ENCODE measurements at regions not wholly inside any gene's neighbourhood (a gene's known extent, or its start where the extent isn't known, plus 50 kb on each side); places are given as distances from the start of the nearest gene placed in this dataset.
"Not testable (repeated sequence)": the region's sequence is repeated elsewhere in the genome, so short reads cannot be mapped to it uniquely, and the experiment has no call there.

DNA sequence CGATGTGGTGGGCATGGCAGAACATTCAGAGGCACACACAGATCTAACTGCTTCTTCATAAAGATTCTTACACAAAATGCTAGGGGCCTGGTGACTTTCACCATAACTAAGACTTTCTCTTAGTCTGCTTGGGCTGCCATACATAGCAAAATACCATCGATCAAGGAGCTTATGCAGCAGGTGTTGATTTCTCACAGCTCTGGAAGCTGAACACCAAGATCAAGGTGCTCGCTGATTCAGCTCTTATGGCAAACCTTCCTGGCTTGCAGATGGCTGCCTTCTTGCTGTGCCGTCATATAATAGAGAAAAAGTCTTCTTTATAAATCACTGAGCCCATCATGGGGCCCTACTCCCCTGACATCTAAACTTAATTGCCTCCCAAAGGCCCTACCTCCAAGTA is 487.3 kb downstream of the AJAP1 start:
- POLR2A ChIA-PET = no interaction called here
- H3K36me3 Mint-ChIP-seq = no peaks in the 10 kb centered on the region
- no peak for ATAC-seq
- no peak overlapping the region for H3K27ac Mint-ChIP-seq
- no peak for DNase-seq
- H3K9me3 Mint-ChIP-seq = peaks cover 0 to 2% (median 0%) of the 10 kb centered on the region in 9 donors
- peaks cover 0 to 6% (median 0%) of the 10 kb centered on the region in 4 donors for H3K4me1 Mint-ChIP-seq
- peaks cover 12 to 45% (median 15%) of the 10 kb centered on the region in 5 donors for H3K27me3 Mint-ChIP-seq
- no peak overlapping the region for H3K4me3 Mint-ChIP-seq

DNA sequence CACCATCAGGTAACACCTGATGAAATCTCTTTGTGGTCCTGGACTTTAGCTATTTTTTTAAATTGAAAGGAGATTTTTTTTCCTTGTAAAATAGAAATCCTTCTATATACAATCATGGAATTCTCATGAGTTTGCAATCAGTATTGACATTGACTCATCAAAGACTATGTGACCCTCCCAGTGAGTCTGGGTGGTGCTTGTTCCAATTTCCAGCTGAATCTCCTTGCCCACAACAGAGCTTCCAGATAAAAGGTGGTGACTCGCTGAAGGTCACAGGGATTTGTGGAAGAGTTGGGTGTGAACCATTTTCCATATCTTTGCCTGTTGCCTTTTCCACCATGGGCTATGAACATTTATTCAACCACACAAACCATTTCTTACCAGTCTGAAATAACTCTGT is 486.6 kb downstream of the AJAP1 start:
- no peaks in the 10 kb centered on the region for H3K36me3 Mint-ChIP-seq
- peaks cover 0 to 6% (median 0%) of the 10 kb centered on the region in 4 donors for H3K4me1 Mint-ChIP-seq
- ATAC-seq (no peak), DNase-seq (no peak)
- POLR2A ChIA-PET = no interaction called here
- peaks cover 8 to 38% (median 12%) of the 10 kb centered on the region in 5 donors for H3K27me3 Mint-ChIP-seq
- no peak overlapping the region for H3K4me3 Mint-ChIP-seq
- peaks cover 0 to 2% (median 0%) of the 10 kb centered on the region in 9 donors for H3K9me3 Mint-ChIP-seq
- no peak overlapping the region for H3K27ac Mint-ChIP-seq

DNA sequence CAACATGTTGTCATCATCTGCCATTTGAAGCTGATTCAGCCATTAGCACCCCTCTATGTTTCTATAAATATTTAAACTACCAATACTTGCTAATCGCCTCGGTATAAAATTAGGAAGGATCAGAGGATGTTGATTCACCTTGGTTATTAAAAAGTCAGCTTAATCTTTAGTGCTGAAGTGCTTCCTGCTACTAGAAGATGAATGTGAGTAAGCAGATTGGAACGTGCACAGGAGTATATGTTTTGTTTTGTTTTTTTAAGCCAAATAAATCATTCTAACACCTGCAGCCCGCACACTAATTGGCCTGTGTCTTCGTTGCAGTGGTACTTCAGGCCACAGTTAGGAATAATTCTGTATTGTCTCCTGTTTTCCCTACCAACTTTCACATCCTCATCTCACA is 485.7 kb downstream of the AJAP1 start:
- Mint-ChIP-seq H3K4me1 (peaks cover 0 to 8% (median 0%) of the 10 kb centered on the region in 4 donors), H3K27me3 (peaks cover 7 to 30% (median 9%) of the 10 kb centered on the region in 5 donors), H3K4me3 (no peak overlapping the region), H3K36me3 (no peaks in the 10 kb centered on the region), H3K9me3 (peaks cover 0 to 2% (median 0%) of the 10 kb centered on the region in 9 donors), H3K27ac (no peak overlapping the region)
- no peak for ATAC-seq
- DNase-seq = no peak
- POLR2A ChIA-PET = interaction anchor here (0.6 kb wide), 1 partner anchor 1124 kb away, joined by 3 read pairs; no protein-coding TSS in a partner anchor

DNA sequence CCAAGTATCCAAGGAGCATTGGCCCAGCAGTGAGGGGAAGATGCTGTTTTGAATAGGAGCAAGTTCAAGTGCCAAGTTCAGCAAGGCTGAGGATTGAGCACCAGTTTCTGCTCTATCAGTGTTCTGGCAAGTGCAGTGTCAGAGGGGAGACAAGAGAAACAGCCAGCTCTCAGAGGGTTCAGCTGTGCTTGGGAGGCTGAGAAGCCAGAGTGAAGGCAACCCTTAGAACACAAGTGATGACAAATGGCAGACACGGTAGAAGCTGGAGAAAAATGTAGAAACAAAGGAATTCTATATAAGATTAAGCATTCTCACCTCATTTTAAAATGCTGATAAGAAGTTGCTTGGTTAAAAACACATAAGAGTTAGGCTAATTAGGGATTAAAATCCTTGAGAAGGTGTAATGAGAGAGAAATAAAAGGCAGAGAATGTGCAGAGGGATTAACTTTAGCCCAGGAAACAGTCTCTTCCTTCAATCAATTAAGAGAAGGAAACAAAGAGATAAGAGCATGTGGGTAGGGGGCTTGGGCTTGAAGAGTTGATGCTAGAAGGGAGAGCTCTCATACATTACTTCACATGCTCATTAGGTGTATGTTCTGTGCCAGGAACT is 475.4 kb downstream of the AJAP1 start:
- H3K4me3 Mint-ChIP-seq = no peak overlapping the region
- H3K4me1 Mint-ChIP-seq = peaks cover 2 to 14% (median 4%) of the 10 kb centered on the region in 4 donors
- peaks cover 0 to 5% (median 0%) of the 10 kb centered on the region in 3 donors for H3K36me3 Mint-ChIP-seq
- POLR2A ChIA-PET = no interaction called here
- peak overlapping the region in 1 of 10 donors; percentile 21 for H3K27ac Mint-ChIP-seq
- H3K27me3 Mint-ChIP-seq = peaks cover 3 to 19% (median 6%) of the 10 kb centered on the region in 5 donors
- H3K9me3 Mint-ChIP-seq = peaks cover 0 to 5% (median 0%) of the 10 kb centered on the region in 9 donors
- ATAC-seq (no peak), DNase-seq (no peak)

DNA sequence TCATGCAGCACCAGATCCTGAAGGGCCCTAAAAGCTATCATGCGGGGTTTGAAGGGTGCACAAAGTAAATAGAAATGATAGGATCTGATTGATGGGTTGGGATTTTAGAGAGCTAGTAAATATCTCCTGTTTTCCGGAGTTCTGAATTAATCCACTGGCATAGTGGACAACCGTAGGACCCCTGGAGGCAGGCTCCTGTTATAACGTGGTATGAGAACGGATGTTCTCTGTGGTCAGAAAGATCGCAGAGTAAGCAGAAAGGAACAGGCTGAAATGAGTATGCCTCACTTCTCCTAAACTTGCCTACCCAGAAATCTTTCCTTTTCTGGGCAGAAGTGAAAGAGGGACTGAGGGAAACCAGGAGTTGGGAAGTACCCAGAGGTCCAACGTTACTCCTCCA is 470.8 kb downstream of the AJAP1 start:
- peaks cover 4 to 14% (median 5%) of the 10 kb centered on the region in 4 donors for H3K4me1 Mint-ChIP-seq
- H3K27me3 Mint-ChIP-seq = peaks cover 3 to 15% (median 10%) of the 10 kb centered on the region in 5 donors
- peaks cover 0 to 5% (median 0%) of the 10 kb centered on the region in 3 donors for H3K36me3 Mint-ChIP-seq
- H3K9me3 Mint-ChIP-seq = peaks cover 0 to 13% (median 0%) of the 10 kb centered on the region in 9 donors
- H3K4me3 Mint-ChIP-seq = no peak overlapping the region
- no peak overlapping the region for H3K27ac Mint-ChIP-seq
- DNase-seq = no peak
- POLR2A ChIA-PET = no interaction called here
- ATAC-seq = no peak

DNA sequence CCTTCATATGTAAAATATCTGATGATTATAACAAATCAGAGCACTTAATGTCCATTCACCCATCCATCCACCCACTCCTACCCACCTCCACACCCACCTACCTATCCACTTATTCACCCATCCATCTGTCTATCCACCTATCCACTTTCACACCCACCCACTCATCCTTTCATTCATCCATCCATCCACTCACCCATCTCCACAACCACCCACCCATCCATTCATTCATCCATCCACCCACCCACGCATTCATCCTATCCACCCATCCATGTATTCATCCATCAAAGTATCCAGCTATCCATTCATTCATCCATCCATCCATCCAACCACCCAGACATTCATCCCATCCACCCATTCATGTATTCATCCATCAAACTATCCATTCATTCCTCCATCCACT is 466.1 kb downstream of the AJAP1 start:
- Mint-ChIP-seq H3K36me3 (no peaks in the 10 kb centered on the region), H3K27me3 (peaks cover 0 to 9% (median 0%) of the 10 kb centered on the region in 5 donors), H3K9me3 (peaks cover 0 to 13% (median 0%) of the 10 kb centered on the region in 9 donors), H3K4me3 (no peak overlapping the region), H3K27ac (no peak overlapping the region), H3K4me1 (peaks cover 4 to 16% (median 8%) of the 10 kb centered on the region in 4 donors)
- POLR2A ChIA-PET = interaction anchor here (0.6 kb wide), 1 partner anchor 1090 kb away, joined by 7 read pairs; no protein-coding TSS in a partner anchor
- ATAC-seq (no peak), DNase-seq (no peak)

DNA sequence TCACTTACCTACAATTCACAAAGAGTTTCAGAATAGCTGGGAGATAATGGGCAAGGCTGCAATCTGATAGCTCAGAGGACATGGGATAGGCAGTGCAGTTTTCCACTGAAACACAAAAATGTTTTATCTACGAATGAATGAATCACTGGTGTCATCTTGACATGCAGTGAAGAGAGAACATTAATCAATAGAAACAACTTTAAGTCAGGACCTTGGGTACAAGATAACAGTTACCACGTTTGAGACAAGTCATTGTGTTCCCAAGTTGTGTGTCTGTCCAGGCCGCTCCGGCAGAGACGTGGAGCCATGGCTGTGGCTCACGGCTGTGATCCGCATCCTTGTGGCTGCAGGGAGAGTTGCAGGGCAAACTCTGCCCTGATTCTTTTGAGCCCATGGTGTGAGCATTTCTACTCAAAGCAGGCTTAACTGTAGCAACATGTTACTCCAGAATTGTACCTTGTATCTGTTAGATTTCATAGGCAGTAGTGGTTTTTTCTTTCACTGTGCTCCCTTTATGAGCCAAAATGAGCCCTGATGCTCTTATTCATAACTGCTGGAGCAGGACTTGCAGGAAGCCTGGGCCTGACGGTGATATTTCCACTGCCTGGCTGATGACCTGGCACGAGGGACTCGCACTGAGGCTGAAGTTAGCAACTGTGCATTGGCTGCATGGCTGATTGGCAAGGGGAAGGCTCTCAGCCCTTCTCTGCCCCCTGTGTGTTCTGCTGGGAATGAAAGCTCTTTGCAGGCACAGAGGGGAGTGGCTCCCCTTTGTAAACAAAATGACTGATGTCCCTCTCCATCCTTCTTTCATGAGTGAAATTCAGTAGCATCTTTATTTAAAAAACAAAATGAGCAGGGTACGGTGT is 465.2 kb downstream of the AJAP1 start:
- H3K9me3 Mint-ChIP-seq = peaks cover 0 to 13% (median 0%) of the 10 kb centered on the region in 9 donors
- no peaks in the 10 kb centered on the region for H3K36me3 Mint-ChIP-seq
- DNase-seq = no peak
- ATAC-seq = no peak
- H3K27ac Mint-ChIP-seq = peak overlapping the region in 1 of 10 donors; percentile 37
- POLR2A ChIA-PET = no interaction called here
- H3K4me1 Mint-ChIP-seq = peaks cover 0 to 11% (median 5%) of the 10 kb centered on the region in 4 donors
- no peak overlapping the region for H3K4me3 Mint-ChIP-seq
- H3K27me3 Mint-ChIP-seq = peaks cover 0 to 9% (median 0%) of the 10 kb centered on the region in 5 donors

DNA sequence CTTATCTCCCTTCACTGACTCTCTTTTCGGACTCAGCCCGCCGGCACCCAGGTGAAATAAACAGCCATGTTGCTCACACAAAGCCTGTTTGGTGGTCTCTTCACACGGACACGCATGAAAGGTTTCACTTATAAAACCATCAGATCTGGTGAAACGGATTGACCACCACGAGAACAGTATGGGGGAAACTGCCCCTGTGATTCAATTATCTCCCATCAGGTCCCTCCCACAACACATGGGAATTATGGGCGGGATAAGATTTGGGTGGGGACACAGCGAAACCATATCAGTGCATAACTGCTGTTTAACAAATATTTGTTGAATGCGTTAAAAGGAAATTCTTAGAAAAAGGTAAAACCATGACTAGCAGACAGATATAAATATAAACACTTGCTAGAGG is 464.4 kb downstream of the AJAP1 start:
- POLR2A ChIA-PET, H3K4me3 Mint-ChIP-seq, H3K27me3 Mint-ChIP-seq, H3K36me3 Mint-ChIP-seq, ATAC-seq, DNase-seq, H3K27ac Mint-ChIP-seq: not testable (repeated sequence)
- Mint-ChIP-seq H3K9me3 (peaks cover 0 to 13% (median 0%) of the 10 kb centered on the region in 9 donors), H3K4me1 (peaks cover 0 to 14% (median 7%) of the 10 kb centered on the region in 4 donors)

DNA sequence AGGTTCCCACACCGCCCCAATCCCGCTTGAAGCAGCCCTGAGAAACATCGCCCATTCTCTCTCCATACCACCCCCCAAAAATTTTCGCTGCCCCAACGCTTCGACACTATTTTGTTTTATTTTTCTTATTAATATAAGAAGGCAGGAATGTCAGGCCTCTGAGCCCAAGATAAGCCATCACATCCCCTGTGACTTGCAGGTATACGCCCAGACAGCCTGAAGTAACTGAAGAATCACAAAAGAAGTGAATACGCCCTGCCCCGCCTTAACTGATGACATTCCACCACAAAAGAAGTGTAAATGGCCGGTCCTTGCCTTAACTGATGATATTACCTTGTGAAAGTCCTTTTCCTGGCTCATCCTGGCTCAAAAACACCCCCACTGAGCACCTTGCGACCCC is 463.9 kb downstream of the AJAP1 start:
- H3K27ac Mint-ChIP-seq, H3K36me3 Mint-ChIP-seq, DNase-seq, POLR2A ChIA-PET, H3K27me3 Mint-ChIP-seq, ATAC-seq, H3K4me3 Mint-ChIP-seq: not testable (repeated sequence)
- H3K4me1 Mint-ChIP-seq = peaks cover 0 to 16% (median 8%) of the 10 kb centered on the region in 4 donors
- H3K9me3 Mint-ChIP-seq = peaks cover 0 to 13% (median 0%) of the 10 kb centered on the region in 9 donors

DNA sequence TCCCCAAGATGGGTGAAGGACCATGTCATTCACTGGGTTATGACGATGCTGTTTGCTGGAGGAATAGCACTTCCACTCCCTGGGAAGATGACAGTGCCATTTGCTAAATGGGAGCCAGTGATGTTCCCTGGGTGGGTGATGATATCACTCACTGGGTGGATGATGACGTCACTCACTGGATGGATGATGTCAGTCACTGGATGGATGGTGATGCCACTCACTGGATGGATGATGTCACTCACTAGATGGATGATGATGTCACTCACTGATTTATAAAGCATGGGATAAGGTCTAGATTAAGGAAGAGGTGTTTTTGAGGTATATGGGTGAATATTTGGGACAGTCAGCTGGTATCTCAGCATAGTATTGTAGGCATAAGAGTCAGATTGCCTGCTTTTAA is 457.2 kb downstream of the AJAP1 start:
- H3K9me3 Mint-ChIP-seq = no peaks in the 10 kb centered on the region
- peaks cover 34 to 55% (median 51%) of the 10 kb centered on the region in 4 donors for H3K4me1 Mint-ChIP-seq
- peaks cover 1 to 13% (median 4%) of the 10 kb centered on the region in 5 donors for H3K27me3 Mint-ChIP-seq
- H3K4me3 Mint-ChIP-seq = peak overlapping the region in 2 of 10 donors; percentile 58 to 62
- POLR2A ChIA-PET = no interaction called here
- no peak for DNase-seq
- ATAC-seq = peak in 1 of 2 donors; percentile 12
- H3K36me3 Mint-ChIP-seq = no peaks in the 10 kb centered on the region
- H3K27ac Mint-ChIP-seq = peak overlapping the region in 8 of 10 donors; percentile 15 to 86 (median 56)

DNA sequence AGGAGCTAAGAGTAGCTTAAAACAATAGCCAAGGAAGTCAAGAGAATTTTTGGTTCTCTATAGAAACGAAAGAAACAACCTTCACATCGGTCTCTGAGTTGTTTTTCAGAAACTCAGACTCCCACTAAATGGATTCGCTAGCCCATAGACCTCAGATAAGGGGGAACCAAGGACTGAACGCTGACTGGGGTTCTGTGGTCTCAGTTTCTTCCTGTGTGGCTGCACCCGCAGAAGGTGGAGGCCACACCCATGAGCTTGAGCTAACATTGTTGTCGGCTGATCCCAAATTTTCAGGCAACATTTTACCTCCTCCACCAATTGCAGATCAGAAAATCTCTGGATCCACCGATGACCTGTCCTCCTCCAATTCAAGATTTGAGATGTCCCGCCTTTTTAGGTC is 456.1 kb downstream of the AJAP1 start:
- ATAC-seq = peak; percentile 77 to 91
- Mint-ChIP-seq H3K4me3 (peak overlapping the region; percentile 49 to 83 (median 68)), H3K27me3 (peaks cover 1 to 13% (median 8%) of the 10 kb centered on the region in 5 donors), H3K4me1 (peaks cover 34 to 59% (median 51%) of the 10 kb centered on the region in 4 donors), H3K27ac (peak overlapping the region in 8 of 10 donors; percentile 25 to 86 (median 50)), H3K9me3 (no peaks in the 10 kb centered on the region), H3K36me3 (no peaks in the 10 kb centered on the region)
- peak in 6 of 10 donors; percentile 5 to 45 (median 8) for DNase-seq
- POLR2A ChIA-PET = no interaction called here

DNA sequence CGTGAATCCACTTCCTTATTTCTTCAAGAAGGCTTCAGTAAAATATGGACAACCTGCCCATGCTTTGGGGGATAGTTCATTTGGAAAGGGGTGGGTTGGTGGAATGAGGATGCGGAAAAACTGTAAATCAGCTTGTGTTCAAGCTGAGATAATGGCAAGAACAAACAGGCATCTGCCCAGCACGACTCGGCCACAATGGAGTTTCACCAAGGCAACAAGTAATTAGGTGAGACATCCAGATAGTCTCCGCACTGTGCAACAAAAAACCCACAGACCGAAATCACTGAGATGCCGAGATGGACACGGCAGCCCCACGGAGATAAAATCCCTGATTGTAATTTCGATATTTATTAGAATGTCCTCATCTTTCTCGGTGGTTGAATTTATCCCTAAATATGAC is 455.2 kb downstream of the AJAP1 start:
- H3K4me3 Mint-ChIP-seq = peak overlapping the region in 5 of 10 donors; percentile 30 to 60 (median 38)
- no peak for DNase-seq
- no peak for ATAC-seq
- POLR2A ChIA-PET = no interaction called here
- H3K4me1 Mint-ChIP-seq = peaks cover 34 to 63% (median 52%) of the 10 kb centered on the region in 4 donors
- no peaks in the 10 kb centered on the region for H3K36me3 Mint-ChIP-seq
- no peaks in the 10 kb centered on the region for H3K9me3 Mint-ChIP-seq
- H3K27me3 Mint-ChIP-seq = peaks cover 1 to 13% (median 8%) of the 10 kb centered on the region in 5 donors
- peak overlapping the region in 5 of 10 donors; percentile 5 to 55 (median 24) for H3K27ac Mint-ChIP-seq

Measured in naive thymus-derived CD8-positive, alpha-beta T cell (primary cell).